GM12873 (cell line): ENCODE measurements at regions not wholly inside any gene's neighbourhood (a gene's known extent, or its start where the extent isn't known, plus 50 kb on each side); places are given as distances from the start of the nearest gene placed in this dataset.

Source experiments
- CTCF ChIP-seq: IDR thresholded peaks from 2 replicates; pipeline ENCODE4 v1.5.1; 2012; ENCODE audit warnings: low read depth, mild to moderate bottlenecking, moderate library complexity, low read length, control low read depth; ENCODE audit not compliant: insufficient read depth; ENCODE audit errors: missing control alignments

GRCh38 chr3:109831403-109831802, 494.1 kb upstream of the DPPA4 start:
- no peak for TF ChIP-seq CTCF

- no peak for TF ChIP-seq CTCF
Measured at GRCh38 chr3:109835958-109836357, 498.6 kb upstream of the DPPA4 start.

- TF ChIP-seq CTCF, result no peak
Measured at GRCh38 chr3:109851854-109852253, 514.5 kb upstream of the DPPA4 start.

- TF ChIP-seq CTCF, result no peak
Measured at GRCh38 chr3:109852283-109852682, 514.9 kb upstream of the DPPA4 start.

- no peak for TF ChIP-seq CTCF
Measured at GRCh38 chr3:109853077-109853731, 515.9 kb upstream of the DPPA4 start.

GRCh38 chr3:109863701-109864100, 526.4 kb upstream of the DPPA4 start:
- TF ChIP-seq CTCF, result no peak

GRCh38 chr3:109864452-109864851, 527.1 kb upstream of the DPPA4 start:
- no peak for TF ChIP-seq CTCF
